ENCODE measurements at regions not wholly inside any gene's neighbourhood (a gene's known extent, or its start where the extent isn't known, plus 50 kb on each side); places are given as distances from the start of the nearest gene placed in this dataset.

DNA sequence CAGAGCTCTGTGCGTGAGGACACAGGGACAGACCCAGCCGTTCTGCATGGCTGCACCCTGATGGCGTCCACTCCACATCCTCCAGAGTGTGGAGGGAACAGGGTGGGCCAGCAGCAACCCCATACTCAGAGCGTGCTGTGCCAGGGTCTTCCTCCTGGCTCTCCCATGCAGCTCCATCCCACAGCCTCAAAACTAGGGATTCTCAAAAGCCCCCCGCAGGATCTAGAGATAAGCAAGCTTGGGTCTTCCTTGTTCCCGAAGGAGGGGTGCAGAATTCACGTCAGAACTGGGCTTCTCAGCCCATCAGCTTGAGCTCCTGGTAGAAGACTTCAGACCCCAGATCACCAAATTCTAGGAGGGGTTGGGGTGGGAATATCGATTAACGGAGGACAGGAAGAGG lies 858.8 kb downstream of the TBC1D22A start:
- Histone ChIP-seq H3K36me3 (ENCODE audit: control insufficient read depth, insufficient read depth, low read length) (no peaks in the 10 kb centered on the region), H3K4me3 (ENCODE audit: low read depth, low read length) (no peak overlapping the region), H3K27me3 (ENCODE audit: control insufficient read depth, insufficient read depth, low read length) (no peaks in the 10 kb centered on the region)
- CTCF ChIA-PET, result no interaction called here
- no peak for TF ChIP-seq CTCF (IDR thresholded peaks at IDR 0.05; ENCODE audit: insufficient read depth, low read depth, low read length)
- POLR2A ChIA-PET, result no interaction called here
- DNase-seq (ENCODE audit: low read depth), result no peak

DNA sequence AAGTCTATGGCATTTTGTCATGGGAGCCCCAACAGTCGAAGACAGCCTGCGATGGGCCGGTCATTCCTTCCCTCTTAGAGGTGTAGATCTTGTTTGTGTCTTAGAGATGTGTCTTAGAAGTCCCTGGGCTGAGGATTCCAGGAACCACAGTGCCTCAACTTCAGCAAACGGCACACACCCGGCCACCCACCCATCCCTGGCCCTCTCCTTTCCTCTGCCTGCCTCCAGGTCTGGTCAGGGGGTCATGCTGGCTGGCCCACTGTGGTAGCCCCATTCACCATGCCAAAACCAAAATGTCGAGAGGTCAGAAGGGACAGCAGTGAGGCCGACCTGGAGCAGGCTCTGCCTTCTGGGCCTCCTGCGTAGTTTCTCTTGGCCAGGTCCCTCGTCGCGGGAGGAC lies 857.9 kb downstream of the TBC1D22A start:
- Histone ChIP-seq H3K36me3 (ENCODE audit: control insufficient read depth, insufficient read depth, low read length) (no peaks in the 10 kb centered on the region), H3K4me3 (ENCODE audit: low read depth, low read length) (no peak overlapping the region), H3K27me3 (ENCODE audit: control insufficient read depth, insufficient read depth, low read length) (no peaks in the 10 kb centered on the region)
- no peak for DNase-seq (ENCODE audit: low read depth)
- ChIA-PET CTCF (no interaction called here), POLR2A (no interaction called here)
- TF ChIP-seq CTCF (IDR thresholded peaks at IDR 0.05; ENCODE audit: insufficient read depth, low read depth, low read length), result no peak

GRCh38 chr22:47619631-47620030 lies 857.2 kb downstream of the TBC1D22A start:
- POLR2A ChIA-PET, result no interaction called here
- no peak for TF ChIP-seq CTCF (IDR thresholded peaks at IDR 0.05; ENCODE audit: insufficient read depth, low read depth, low read length)
- no peak for DNase-seq (ENCODE audit: low read depth)
- CTCF ChIA-PET, result no interaction called here
- Histone ChIP-seq H3K4me3 (ENCODE audit: low read depth, low read length) (no peak overlapping the region), H3K36me3 (ENCODE audit: control insufficient read depth, insufficient read depth, low read length) (no peaks in the 10 kb centered on the region), H3K27me3 (ENCODE audit: control insufficient read depth, insufficient read depth, low read length) (no peaks in the 10 kb centered on the region)

GRCh38 chr22:47618180-47619010 lies 855.9 kb downstream of the TBC1D22A start:
- no peak for DNase-seq (ENCODE audit: low read depth)
- H3K36me3 ChIP-seq (ENCODE audit: control insufficient read depth, insufficient read depth, low read length), result no peaks in the 10 kb centered on the region
- no peak overlapping the region for H3K4me3 ChIP-seq (ENCODE audit: low read depth, low read length)
- CTCF ChIA-PET, result no interaction called here
- H3K27me3 ChIP-seq (ENCODE audit: control insufficient read depth, insufficient read depth, low read length), result no peaks in the 10 kb centered on the region
- POLR2A ChIA-PET, result no interaction called here
- no peak for TF ChIP-seq CTCF (IDR thresholded peaks at IDR 0.05; ENCODE audit: insufficient read depth, low read depth, low read length)

- Histone ChIP-seq H3K27me3 (ENCODE audit: control insufficient read depth, insufficient read depth, low read length) (no peaks in the 10 kb centered on the region), H3K36me3 (ENCODE audit: control insufficient read depth, insufficient read depth, low read length) (no peaks in the 10 kb centered on the region), H3K4me3 (ENCODE audit: low read depth, low read length) (no peak overlapping the region)
- POLR2A ChIA-PET, result no interaction called here
- DNase-seq (ENCODE audit: low read depth), result no peak
- TF ChIP-seq CTCF (IDR thresholded peaks at IDR 0.05; ENCODE audit: insufficient read depth, low read depth, low read length), result no peak
- CTCF ChIA-PET, result no interaction called here
Observed at GRCh38 chr22:47617186-47617585, 854.7 kb downstream of the TBC1D22A start.

All from BJ (cell line).